Tibial nerve (tissue), 4 donors: ENCODE measurements at regions not wholly inside any gene's neighbourhood (a gene's known extent, or its start where the extent isn't known, plus 50 kb on each side); places are given as distances from the start of the nearest gene placed in this dataset.

ENCODE experiments used
- DNase-seq, 2 donors: peaks; one replicate each; pipeline ENCODE4 v3.0.0-alpha.2; 2019; ENCODE audit warnings: low spot score in 2 of 2
- H3K27ac ChIP-seq, 4 donors: fragments of 200-600 bp; sonication (generic) in 3 of 4; one replicate each; pipeline ENCODE4 v1.5.1; 2017 to 2019; ENCODE audit warnings: mild to moderate bottlenecking in 1 of 4
- H3K27me3 ChIP-seq, 2 donors: fragments of 200-600 bp; sonication (generic) in 1 of 2; one replicate each; pipeline versions ENCODE4 v1.5.1 to v1.6.0; 2017 to 2019
- H3K36me3 ChIP-seq, 3 donors: fragments of 200-600 bp; sonication (generic); one replicate each; pipeline ENCODE4 v1.5.1; 2018 to 2019
- H3K4me1 ChIP-seq, 4 donors: fragments of 200-600 bp; sonication (generic) in 3 of 4; one replicate each; pipeline ENCODE4 v1.5.1; 2017 to 2019
- H3K4me3 ChIP-seq, 4 donors: fragments of 200-600 bp; sonication (generic) in 3 of 4; one replicate each; pipeline ENCODE4 v1.5.1; 2017 to 2019; ENCODE audit warnings: mild to moderate bottlenecking in 1 of 4, moderate library complexity in 1 of 4
- H3K9me3 ChIP-seq, 4 donors: fragments of 200-600 bp; sonication (generic) in 3 of 4; one replicate each; pipeline ENCODE4 v1.5.1; 2017 to 2019
- CTCF ChIP-seq, 5 experiments: fragments of 200-600 bp in 3 of 5; fragments of 450-650 bp in 2 of 5; sonication (generic) in 3 of 5; IDR thresholded peaks; one replicate each; pipeline ENCODE4 v1.5.1; 2016 to 2019; ENCODE audit warnings: antibody characterized with exemption in 5 of 5, mild to moderate bottlenecking in 3 of 5, moderate library complexity in 2 of 5
- EP300 ChIP-seq, 2 donors: sonication (generic); formaldehyde crosslinking; IDR thresholded peaks; one replicate each; pipeline ENCODE4 v1.6.1; 2017; ENCODE audit warnings: antibody characterized with exemption in 2 of 2, mild to moderate bottlenecking in 1 of 2
- POLR2A ChIP-seq, 2 donors: fragments of 450-650 bp; IDR thresholded peaks; one replicate each; pipeline ENCODE4 v1.6.1; 2017; ENCODE audit warnings: antibody characterized with exemption in 2 of 2, mild to moderate bottlenecking in 2 of 2, moderate library complexity in 2 of 2
- WGBS, 2 donors: methylation state at CpG; one replicate each; pipeline ENCODE4 v1.1.5; 2018; 5-methylcytosine and 5-hydroxymethylcytosine counted together

- DNase-seq, result no peak
- TF ChIP-seq CTCF (IDR thresholded peaks at IDR 0.05), result no peak
- TF ChIP-seq EP300 (IDR thresholded peaks at IDR 0.05), result no peak
- TF ChIP-seq POLR2A (IDR thresholded peaks at IDR 0.05), result no peak
- H3K4me1 ChIP-seq, result no peaks in the 10 kb centered on the region
Measured at GRCh38 chr11:114877976-114878375, 199.6 kb downstream of the NXPE2 start.

GRCh38 chr11:114880442-114880841 is 202.1 kb downstream of the NXPE2 start:
- no peaks in the 10 kb centered on the region for H3K4me1 ChIP-seq
- H3K4me3 ChIP-seq, result no peak overlapping the region
- H3K27me3 ChIP-seq, result no peaks in the 10 kb centered on the region
- H3K36me3 ChIP-seq, result no peaks in the 10 kb centered on the region
- DNase-seq, result no peak
- no peak for TF ChIP-seq CTCF (IDR thresholded peaks at IDR 0.05)
- no peak for TF ChIP-seq POLR2A (IDR thresholded peaks at IDR 0.05)
- TF ChIP-seq EP300 (IDR thresholded peaks at IDR 0.05), result no peak
- H3K9me3 ChIP-seq, result no peaks in the 10 kb centered on the region
- 30 to 59% methylated on average over 2 of the region's 2 CpGs for WGBS, 2 donors
- H3K27ac ChIP-seq, result no peak overlapping the region

More at GRCh38 chr11:114877976-114878375, 199.6 kb downstream of the NXPE2 start:
- H3K36me3 ChIP-seq, result no peaks in the 10 kb centered on the region
- H3K4me3 ChIP-seq, result no peak overlapping the region
- H3K9me3 ChIP-seq, result no peaks in the 10 kb centered on the region
- H3K27ac ChIP-seq, result no peak overlapping the region
- no peaks in the 10 kb centered on the region for H3K27me3 ChIP-seq

GRCh38 chr11:114883472-114883871 is 205.1 kb downstream of the NXPE2 start:
- Histone ChIP-seq H3K27me3 (no peaks in the 10 kb centered on the region), H3K4me3 (no peak overlapping the region), H3K4me1 (no peaks in the 10 kb centered on the region), H3K36me3 (no peaks in the 10 kb centered on the region), H3K27ac (no peak overlapping the region), H3K9me3 (no peaks in the 10 kb centered on the region)
- DNase-seq, result no peak
- WGBS, 2 donors, result 84 to 91% methylated on average over 3 of the region's 3 CpGs
- TF ChIP-seq EP300 (IDR thresholded peaks at IDR 0.05) (no peak), POLR2A (IDR thresholded peaks at IDR 0.05) (no peak), CTCF (IDR thresholded peaks at IDR 0.05) (no peak)

GRCh38 chr11:114886644-114887265 is 208.4 kb downstream of the NXPE2 start:
- peaks cover 0 to 7% (median 0%) of the 10 kb centered on the region in 4 donors for H3K9me3 ChIP-seq
- no peaks in the 10 kb centered on the region for H3K36me3 ChIP-seq
- H3K27me3 ChIP-seq, result no peaks in the 10 kb centered on the region
- no peak overlapping the region for H3K4me3 ChIP-seq
- 24 to 25% methylated on average over 4 of the region's 4 CpGs for WGBS, 2 donors
- H3K27ac ChIP-seq, result no peak overlapping the region
- no peak for TF ChIP-seq POLR2A (IDR thresholded peaks at IDR 0.05)
- TF ChIP-seq EP300 (IDR thresholded peaks at IDR 0.05), result no peak
- no peak for TF ChIP-seq CTCF (IDR thresholded peaks at IDR 0.05)
- no peak for DNase-seq
- H3K4me1 ChIP-seq, result no peaks in the 10 kb centered on the region

- H3K4me3 ChIP-seq, result no peak overlapping the region
- H3K36me3 ChIP-seq, result no peaks in the 10 kb centered on the region
- peaks cover 0 to 10% (median 0%) of the 10 kb centered on the region in 4 donors for H3K9me3 ChIP-seq
- H3K4me1 ChIP-seq, result no peaks in the 10 kb centered on the region
- DNase-seq, result no peak
- 30 to 46% methylated on average over 12 of the region's 12 CpGs for WGBS, 2 donors
- no peak overlapping the region for H3K27ac ChIP-seq
- no peaks in the 10 kb centered on the region for H3K27me3 ChIP-seq
- TF ChIP-seq CTCF (IDR thresholded peaks at IDR 0.05) (no peak), EP300 (IDR thresholded peaks at IDR 0.05) (no peak), POLR2A (IDR thresholded peaks at IDR 0.05) (no peak)
Measured at GRCh38 chr11:114889594-114890011, 211.3 kb downstream of the NXPE2 start.
